HFF-Myc (cell line): ENCODE measurements at regions not wholly inside any gene's neighbourhood (a gene's known extent, or its start where the extent isn't known, plus 50 kb on each side); places are given as distances from the start of the nearest gene placed in this dataset.

ENCODE experiments used
- DNase-seq: peaks from one replicate; pipeline ENCODE4 v3.0.0-alpha.2; 2011; ENCODE audit warnings: low read depth; ENCODE audit errors: extremely low read depth
- H3K4me3 ChIP-seq: replicated peaks from 2 replicates; pipeline ENCODE4 v1.5.1; 2011; ENCODE audit warnings: low read depth, mild to moderate bottlenecking, control low read depth, low read length
- CTCF ChIP-seq: IDR thresholded peaks from 2 replicates; pipeline ENCODE4 v1.5.1; 2012; ENCODE audit warnings: mild to moderate bottlenecking, low read depth, low read length, control low read depth; ENCODE audit errors: missing control alignments

DNA sequence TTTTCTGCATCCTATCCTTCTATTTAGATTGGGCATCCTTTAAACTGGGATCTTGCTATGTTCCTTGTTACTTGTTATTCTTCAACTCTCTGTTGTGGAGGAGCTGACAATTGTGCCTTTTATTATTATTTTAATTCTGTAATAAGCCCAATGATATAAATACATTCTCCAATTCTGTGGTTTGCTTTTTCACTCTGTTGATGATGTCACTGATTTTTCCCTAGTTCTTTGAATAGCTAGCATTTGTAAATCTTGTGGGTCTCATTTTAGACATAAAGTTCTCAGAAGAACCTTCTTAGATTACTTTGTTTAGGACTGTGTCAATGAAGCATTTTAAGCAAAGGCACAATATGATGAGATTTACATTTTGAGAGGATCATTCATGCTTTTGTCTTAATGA lies 79.5 kb upstream of the SLC8A1 start:
- TF ChIP-seq CTCF = no peak
- no peak for DNase-seq
- no peak overlapping the region for H3K4me3 ChIP-seq

- DNase-seq = no peak
- no peak overlapping the region for H3K4me3 ChIP-seq
- TF ChIP-seq CTCF = no peak
Measured at GRCh38 chr2:40534528-40534927, 82.6 kb upstream of the SLC8A1 start.

DNA sequence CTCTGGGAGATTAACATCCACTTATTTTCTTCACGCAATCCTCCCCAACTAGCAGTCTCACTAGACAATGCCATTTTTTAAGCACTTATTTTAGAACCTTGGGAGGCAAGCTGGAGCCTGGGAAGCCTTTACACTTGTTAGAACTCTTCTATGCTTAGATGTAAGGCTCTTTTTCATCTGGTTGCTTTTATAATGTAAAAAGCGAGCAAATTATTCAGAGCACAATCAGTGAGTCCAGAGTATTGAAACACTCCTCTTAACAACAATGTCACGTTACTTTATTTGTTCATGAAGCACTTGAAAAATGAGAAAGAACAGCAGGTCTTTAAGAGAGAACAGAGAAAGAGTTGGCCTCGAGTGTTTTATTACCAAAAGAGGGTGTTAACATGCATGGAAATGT lies 84.1 kb upstream of the SLC8A1 start:
- no peak overlapping the region for H3K4me3 ChIP-seq
- no peak for DNase-seq
- TF ChIP-seq CTCF = no peak

GRCh38 chr2:40540026-40540425 lies 88.1 kb upstream of the SLC8A1 start:
- DNase-seq = no peak
- no peak overlapping the region for H3K4me3 ChIP-seq
- no peak for TF ChIP-seq CTCF

DNA sequence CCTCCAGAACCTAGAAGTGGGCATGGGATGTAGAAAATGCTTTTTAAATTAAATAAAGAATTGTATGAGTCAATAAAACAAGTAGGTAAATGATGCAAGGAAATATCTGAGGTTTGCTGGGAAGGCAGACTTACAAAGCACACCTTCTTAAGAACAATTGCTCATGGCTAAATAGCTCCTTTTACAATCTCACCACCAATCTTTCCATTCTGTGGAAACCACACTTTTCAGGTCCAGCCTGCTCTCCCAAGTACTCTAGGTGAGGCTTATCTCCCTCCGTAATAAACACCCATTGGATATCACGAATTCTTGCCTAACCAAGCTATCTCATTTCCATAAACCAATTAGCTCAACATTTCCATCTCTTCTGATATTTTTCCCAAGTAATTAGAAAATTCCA lies 91.5 kb upstream of the SLC8A1 start:
- H3K4me3 ChIP-seq = no peak overlapping the region
- TF ChIP-seq CTCF = no peak

GRCh38 chr2:40544072-40544471 lies 92.2 kb upstream of the SLC8A1 start:
- no peak for TF ChIP-seq CTCF
- no peak overlapping the region for H3K4me3 ChIP-seq
- no peak for DNase-seq

More for the DNA sequence above, 91.5 kb upstream of the SLC8A1 start:
- no peak for DNase-seq

DNA sequence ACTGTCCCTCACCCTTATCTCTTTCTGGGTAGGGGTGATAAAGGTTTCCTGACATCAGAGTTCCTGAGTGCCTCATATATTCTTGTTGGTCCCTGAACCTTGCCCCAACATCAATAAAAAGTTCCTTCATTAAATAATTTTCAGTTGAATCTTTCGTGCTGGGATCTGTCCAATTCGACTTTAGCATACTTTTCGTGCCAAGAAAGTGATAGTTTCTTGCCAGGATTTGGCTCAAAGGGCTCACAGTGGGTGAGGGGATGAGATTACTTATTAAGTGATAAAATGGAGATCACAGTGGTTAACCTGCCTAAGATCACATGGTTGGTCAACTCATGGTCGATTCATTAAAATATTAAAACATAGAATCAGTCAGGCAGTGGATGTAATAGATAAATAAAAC lies 93.8 kb upstream of the SLC8A1 start:
- no peak for DNase-seq
- no peak for TF ChIP-seq CTCF
- H3K4me3 ChIP-seq = no peak overlapping the region
